ENCODE measurements at regions not wholly inside any gene's neighbourhood (a gene's known extent, or its start where the extent isn't known, plus 50 kb on each side); places are given as distances from the start of the nearest gene placed in this dataset.

DNA sequence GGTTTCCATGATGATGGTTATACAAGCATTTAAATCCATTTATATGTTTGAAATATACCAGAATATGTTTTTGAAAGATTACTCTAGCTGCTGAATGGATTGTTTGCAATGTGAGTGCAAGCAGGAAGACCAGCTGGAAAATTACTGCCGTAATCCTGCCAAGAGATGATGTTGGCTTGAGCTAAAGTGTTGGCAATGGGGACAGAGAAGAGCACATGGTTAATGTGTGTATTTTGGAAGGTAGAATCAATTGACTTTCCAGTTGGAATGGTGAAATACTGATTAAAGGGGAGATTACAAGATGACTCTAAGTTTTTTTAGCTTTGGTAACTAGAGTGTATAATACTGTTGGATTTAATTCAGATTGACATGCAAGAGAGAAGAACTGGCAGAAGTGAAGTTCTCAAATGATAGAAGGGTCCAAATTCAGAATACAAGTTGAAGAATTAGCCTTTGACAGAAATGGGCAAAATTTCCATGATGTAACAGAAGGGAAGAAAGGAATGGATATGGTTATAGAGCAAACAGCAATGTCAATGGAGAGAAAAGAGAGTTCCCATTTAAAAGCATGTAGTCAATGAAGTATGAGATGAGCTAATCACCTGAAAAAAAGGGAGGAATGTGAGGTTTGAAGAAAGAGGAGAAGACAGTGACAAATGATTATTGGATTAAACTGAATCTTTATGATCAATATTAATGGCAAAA lies 422.0 kb downstream of the CDC14C start (continued):
- TF ChIP-seq, protein P1, sequence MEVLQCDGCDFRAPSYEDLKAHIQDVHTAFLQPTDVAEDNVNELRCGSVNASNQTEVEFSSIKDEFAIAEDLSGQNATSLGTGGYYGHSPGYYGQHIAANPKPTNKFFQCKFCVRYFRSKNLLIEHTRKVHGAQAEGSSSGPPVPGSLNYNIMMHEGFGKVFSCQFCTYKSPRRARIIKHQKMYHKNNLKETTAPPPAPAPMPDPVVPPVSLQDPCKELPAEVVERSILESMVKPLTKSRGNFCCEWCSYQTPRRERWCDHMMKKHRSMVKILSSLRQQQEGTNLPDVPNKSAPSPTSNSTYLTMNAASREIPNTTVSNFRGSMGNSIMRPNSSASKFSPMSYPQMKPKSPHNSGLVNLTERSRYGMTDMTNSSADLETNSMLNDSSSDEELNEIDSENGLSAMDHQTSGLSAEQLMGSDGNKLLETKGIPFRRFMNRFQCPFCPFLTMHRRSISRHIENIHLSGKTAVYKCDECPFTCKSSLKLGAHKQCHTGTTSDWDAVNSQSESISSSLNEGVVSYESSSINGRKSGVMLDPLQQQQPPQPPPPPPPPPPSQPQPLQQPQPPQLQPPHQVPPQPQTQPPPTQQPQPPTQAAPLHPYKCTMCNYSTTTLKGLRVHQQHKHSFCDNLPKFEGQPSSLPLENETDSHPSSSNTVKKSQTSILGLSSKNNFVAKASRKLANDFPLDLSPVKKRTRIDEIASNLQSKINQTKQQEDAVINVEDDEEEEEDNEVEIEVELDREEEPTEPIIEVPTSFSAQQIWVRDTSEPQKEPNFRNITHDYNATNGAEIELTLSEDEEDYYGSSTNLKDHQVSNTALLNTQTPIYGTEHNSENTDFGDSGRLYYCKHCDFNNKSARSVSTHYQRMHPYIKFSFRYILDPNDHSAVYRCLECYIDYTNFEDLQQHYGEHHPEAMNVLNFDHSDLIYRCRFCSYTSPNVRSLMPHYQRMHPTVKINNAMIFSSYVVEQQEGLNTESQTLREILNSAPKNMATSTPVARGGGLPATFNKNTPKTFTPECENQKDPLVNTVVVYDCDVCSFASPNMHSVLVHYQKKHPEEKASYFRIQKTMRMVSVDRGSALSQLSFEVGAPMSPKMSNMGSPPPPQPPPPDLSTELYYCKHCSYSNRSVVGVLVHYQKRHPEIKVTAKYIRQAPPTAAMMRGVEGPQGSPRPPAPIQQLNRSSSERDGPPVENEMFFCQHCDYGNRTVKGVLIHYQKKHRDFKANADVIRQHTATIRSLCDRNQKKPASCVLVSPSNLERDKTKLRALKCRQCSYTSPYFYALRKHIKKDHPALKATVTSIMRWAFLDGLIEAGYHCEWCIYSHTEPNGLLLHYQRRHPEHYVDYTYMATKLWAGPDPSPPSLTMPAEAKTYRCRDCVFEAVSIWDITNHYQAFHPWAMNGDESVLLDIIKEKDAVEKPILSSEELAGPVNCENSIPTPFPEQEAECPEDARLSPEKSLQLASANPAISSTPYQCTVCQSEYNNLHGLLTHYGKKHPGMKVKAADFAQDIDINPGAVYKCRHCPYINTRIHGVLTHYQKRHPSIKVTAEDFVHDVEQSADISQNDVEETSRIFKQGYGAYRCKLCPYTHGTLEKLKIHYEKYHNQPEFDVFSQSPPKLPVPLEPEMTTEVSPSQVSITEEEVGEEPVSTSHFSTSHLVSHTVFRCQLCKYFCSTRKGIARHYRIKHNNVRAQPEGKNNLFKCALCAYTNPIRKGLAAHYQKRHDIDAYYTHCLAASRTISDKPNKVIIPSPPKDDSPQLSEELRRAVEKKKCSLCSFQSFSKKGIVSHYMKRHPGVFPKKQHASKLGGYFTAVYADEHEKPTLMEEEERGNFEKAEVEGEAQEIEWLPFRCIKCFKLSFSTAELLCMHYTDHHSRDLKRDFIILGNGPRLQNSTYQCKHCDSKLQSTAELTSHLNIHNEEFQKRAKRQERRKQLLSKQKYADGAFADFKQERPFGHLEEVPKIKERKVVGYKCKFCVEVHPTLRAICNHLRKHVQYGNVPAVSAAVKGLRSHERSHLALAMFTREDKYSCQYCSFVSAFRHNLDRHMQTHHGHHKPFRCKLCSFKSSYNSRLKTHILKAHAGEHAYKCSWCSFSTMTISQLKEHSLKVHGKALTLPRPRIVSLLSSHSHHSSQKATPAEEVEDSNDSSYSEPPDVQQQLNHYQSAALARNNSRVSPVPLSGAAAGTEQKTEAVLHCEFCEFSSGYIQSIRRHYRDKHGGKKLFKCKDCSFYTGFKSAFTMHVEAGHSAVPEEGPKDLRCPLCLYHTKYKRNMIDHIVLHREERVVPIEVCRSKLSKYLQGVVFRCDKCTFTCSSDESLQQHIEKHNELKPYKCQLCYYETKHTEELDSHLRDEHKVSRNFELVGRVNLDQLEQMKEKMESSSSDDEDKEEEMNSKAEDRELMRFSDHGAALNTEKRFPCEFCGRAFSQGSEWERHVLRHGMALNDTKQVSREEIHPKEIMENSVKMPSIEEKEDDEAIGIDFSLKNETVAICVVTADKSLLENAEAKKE (CRISPR knock-in tag; IDR thresholded peaks at IDR 0.05) = no peak
- TF ChIP-seq ZNF331 (CRISPR knock-in tag; IDR thresholded peaks at IDR 0.05; ENCODE audit: low read depth) = no peak

DNA sequence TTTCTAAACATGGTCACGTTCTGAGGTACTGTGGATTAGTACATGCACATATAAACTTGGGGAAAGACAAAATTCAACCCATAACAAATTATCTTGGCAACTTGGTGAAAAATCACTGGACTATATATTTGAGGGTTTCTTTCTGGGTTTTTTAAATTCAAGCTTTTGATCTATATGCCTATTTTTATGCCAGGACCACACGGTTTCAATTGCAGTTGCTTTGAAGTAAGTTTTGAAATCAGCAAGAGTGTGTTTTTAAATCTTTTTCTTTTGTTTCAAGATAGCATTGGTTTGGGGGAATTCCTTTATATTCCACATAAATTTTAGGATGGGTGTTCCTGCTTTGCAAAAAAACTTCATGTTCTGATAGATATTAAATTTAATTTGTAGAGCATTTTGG lies 406.4 kb upstream of the VWC2 start:
- ATAC-seq = no peak
- H3K36me3 Mint-ChIP-seq (ENCODE audit: low read depth) = peaks cover 4% of the 10 kb centered on the region; the same call in 1 of the 3 replicates
- H3K4me2 ChIP-seq = no peak overlapping the region
- no peaks in the 10 kb centered on the region for H3F3A ChIP-seq (replicated peaks; ENCODE audit: low read depth)
- H3K27ac Mint-ChIP-seq = no peak overlapping the region
- H3K9me2 ChIP-seq (ENCODE audit: insufficient read depth) = no peaks in the 10 kb centered on the region; the same call in 1 of the 2 replicates
- H3K9me3 Mint-ChIP-seq = peaks cover 5% of the 10 kb centered on the region; the same call in 2 of the 3 replicates
- no peak overlapping the region for H3K27ac ChIP-seq (ENCODE audit: low read depth)
- no peaks in the 10 kb centered on the region for H3K4me1 Mint-ChIP-seq
- H3K4me3 ChIP-seq = no peak overlapping the region
- no peaks in the 10 kb centered on the region for H3K36me3 ChIP-seq (ENCODE audit: insufficient read depth)
- H4K20me1 ChIP-seq (replicated peaks; ENCODE audit: insufficient read depth) = no peaks in the 10 kb centered on the region
- DNase-seq (ENCODE audit: low spot score) = no peak
- H2AFZ ChIP-seq = no peak overlapping the region
- H3K4me1 ChIP-seq (ENCODE audit: insufficient read depth) = no peaks in the 10 kb centered on the region
- H3K79me2 ChIP-seq (replicated peaks; ENCODE audit: insufficient read depth) = no peaks in the 10 kb centered on the region
- no peak overlapping the region for H3K4me3 Mint-ChIP-seq
- H3K27me3 ChIP-seq (ENCODE audit: insufficient read depth) = no peaks in the 10 kb centered on the region
- H3K27me3 Mint-ChIP-seq (ENCODE audit: insufficient read depth, low read depth, poor library complexity) = peaks cover 1% of the 10 kb centered on the region
- no peak for TF ChIP-seq JUNB (IDR thresholded peaks at IDR 0.05; ENCODE audit: unreplicated experiment)
- no peak for TF ChIP-seq EZH2phosphoT487 (IDR thresholded peaks at IDR 0.05; ENCODE audit: unreplicated experiment)
- no peak for TF ChIP-seq STAT1 (IDR thresholded peaks at IDR 0.05; ENCODE audit: unreplicated experiment)
- no peak for TF ChIP-seq CREB1 (CRISPR knock-in tag; IDR thresholded peaks at IDR 0.05; ENCODE audit: low read depth)
- TF ChIP-seq, protein P2, sequence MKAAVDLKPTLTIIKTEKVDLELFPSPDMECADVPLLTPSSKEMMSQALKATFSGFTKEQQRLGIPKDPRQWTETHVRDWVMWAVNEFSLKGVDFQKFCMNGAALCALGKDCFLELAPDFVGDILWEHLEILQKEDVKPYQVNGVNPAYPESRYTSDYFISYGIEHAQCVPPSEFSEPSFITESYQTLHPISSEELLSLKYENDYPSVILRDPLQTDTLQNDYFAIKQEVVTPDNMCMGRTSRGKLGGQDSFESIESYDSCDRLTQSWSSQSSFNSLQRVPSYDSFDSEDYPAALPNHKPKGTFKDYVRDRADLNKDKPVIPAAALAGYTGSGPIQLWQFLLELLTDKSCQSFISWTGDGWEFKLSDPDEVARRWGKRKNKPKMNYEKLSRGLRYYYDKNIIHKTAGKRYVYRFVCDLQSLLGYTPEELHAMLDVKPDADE (IDR thresholded peaks at IDR 0.05) = no peak
- TF ChIP-seq ZNF114 (CRISPR knock-in tag; IDR thresholded peaks at IDR 0.05) = no peak
- TF ChIP-seq, protein P3, sequence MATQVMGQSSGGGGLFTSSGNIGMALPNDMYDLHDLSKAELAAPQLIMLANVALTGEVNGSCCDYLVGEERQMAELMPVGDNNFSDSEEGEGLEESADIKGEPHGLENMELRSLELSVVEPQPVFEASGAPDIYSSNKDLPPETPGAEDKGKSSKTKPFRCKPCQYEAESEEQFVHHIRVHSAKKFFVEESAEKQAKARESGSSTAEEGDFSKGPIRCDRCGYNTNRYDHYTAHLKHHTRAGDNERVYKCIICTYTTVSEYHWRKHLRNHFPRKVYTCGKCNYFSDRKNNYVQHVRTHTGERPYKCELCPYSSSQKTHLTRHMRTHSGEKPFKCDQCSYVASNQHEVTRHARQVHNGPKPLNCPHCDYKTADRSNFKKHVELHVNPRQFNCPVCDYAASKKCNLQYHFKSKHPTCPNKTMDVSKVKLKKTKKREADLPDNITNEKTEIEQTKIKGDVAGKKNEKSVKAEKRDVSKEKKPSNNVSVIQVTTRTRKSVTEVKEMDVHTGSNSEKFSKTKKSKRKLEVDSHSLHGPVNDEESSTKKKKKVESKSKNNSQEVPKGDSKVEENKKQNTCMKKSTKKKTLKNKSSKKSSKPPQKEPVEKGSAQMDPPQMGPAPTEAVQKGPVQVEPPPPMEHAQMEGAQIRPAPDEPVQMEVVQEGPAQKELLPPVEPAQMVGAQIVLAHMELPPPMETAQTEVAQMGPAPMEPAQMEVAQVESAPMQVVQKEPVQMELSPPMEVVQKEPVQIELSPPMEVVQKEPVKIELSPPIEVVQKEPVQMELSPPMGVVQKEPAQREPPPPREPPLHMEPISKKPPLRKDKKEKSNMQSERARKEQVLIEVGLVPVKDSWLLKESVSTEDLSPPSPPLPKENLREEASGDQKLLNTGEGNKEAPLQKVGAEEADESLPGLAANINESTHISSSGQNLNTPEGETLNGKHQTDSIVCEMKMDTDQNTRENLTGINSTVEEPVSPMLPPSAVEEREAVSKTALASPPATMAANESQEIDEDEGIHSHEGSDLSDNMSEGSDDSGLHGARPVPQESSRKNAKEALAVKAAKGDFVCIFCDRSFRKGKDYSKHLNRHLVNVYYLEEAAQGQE (IDR thresholded peaks at IDR 0.05; ENCODE audit: unreplicated experiment) = no peak

Measured in GM23338 (cell line).